Karpas-422 (cell line): ENCODE measurements at regions not wholly inside any gene's neighbourhood (a gene's known extent, or its start where the extent isn't known, plus 50 kb on each side); places are given as distances from the start of the nearest gene placed in this dataset.
A peak's percentile ranks its signal among the peaks of the same experiment; 100 is the strongest.
"Not testable (repeated sequence)": the region's sequence is repeated elsewhere in the genome, so short reads cannot be mapped to it uniquely, and the experiment has no call there.

ENCODE experiments used
- DNase-seq: peaks from one replicate; pipeline ENCODE4 v3.0.0-alpha.2; 2015
- H2AFZ ChIP-seq: fragments of 200-600 bp; sonication (generic); 2 replicates; pipeline ENCODE4 v1.6.1; 2014; ENCODE audit warnings: antibody characterized with exemption, low read length, mixed read lengths
- H3K27ac ChIP-seq: fragments of 200-600 bp; sonication (generic); 2 replicates; pipeline ENCODE4 v1.5.1; 2014; ENCODE audit warnings: mild to moderate bottlenecking, low read length, moderate library complexity
- H3K27me3 ChIP-seq: fragments of 200-600 bp; sonication (generic); 2 replicates; pipeline ENCODE4 v1.6.1; 2014; ENCODE audit warnings: low read length, mixed read lengths
- H3K36me3 ChIP-seq: fragments of 200-600 bp; sonication (generic); 2 replicates; pipeline ENCODE4 v1.6.1; 2014; ENCODE audit warnings: low read length, mixed read lengths; ENCODE audit not compliant: insufficient read depth
- H3K4me1 ChIP-seq: fragments of 200-600 bp; sonication (generic); 2 replicates; pipeline ENCODE4 v1.6.1; 2014; ENCODE audit warnings: mild to moderate bottlenecking, low read length, mixed read lengths
- H3K4me2 ChIP-seq: fragments of 200-600 bp; sonication (generic); 2 replicates; pipeline ENCODE4 v1.6.1; 2014; ENCODE audit warnings: low read length, low read depth, mild to moderate bottlenecking; ENCODE audit not compliant: poor library complexity, severe bottlenecking
- H3K4me3 ChIP-seq: fragments of 200-600 bp; sonication (generic); 2 replicates; pipeline ENCODE4 v1.5.1; 2014; ENCODE audit warnings: mild to moderate bottlenecking, antibody characterized with exemption, low read length, mixed read lengths
- H3K79me2 ChIP-seq: fragments of 200-600 bp; sonication (generic); 2 replicates; pipeline ENCODE4 v1.6.1; 2014; ENCODE audit warnings: mild to moderate bottlenecking, low read length, mixed read lengths
- H3K9ac ChIP-seq: fragments of 200-600 bp; sonication (generic); 2 replicates; pipeline ENCODE4 v1.6.0; 2014; ENCODE audit warnings: low read length
- H3K9me2 ChIP-seq: fragments of 200-600 bp; sonication (generic), shearing (Covaris generic); replicated peaks from 2 replicates; pipeline ENCODE4 v1.6.0; 2014; ENCODE audit warnings: mild to moderate bottlenecking, low read length, moderate library complexity; ENCODE audit not compliant: insufficient read depth
- H3K9me3 ChIP-seq: fragments of 300-700, 200-600 bp; sonication (generic); 2 replicates; pipeline ENCODE4 v1.6.1; 2014; ENCODE audit warnings: low read length, mixed read lengths
- H4K20me1 ChIP-seq: fragments of 200-600 bp; sonication (generic); 2 replicates; pipeline ENCODE4 v1.6.1; 2014; ENCODE audit warnings: mild to moderate bottlenecking, antibody characterized with exemption, low read length, low read depth; ENCODE audit not compliant: insufficient read depth

DNA sequence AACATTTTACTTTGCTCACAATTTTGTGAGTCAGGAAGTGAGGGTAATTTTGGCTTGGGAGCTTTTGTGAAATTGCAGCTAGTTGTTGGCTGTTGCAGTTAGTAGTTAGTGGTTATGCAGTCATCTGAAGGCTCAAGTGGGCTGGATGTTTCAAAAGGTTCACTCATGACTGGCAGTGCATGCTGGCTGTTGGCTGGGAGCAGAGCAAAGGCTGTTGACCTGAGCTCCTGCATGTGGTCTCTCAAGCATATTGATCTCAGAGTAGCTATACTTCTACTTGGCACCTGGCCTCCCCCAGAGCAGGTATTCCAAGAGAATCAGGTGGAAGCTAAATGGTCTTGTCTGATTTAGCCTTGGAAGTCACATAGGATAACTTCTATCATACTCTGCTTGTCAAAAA, 414.1 kb upstream of the STXBP6 start:
- Histone ChIP-seq H3K4me2 (no peak overlapping the region), H2AFZ (no peak overlapping the region), H3K4me1 (no peaks in the 10 kb centered on the region), H3K9me3 (peaks cover 79% of the 10 kb centered on the region), H3K27ac (no peak overlapping the region), H3K36me3 (no peaks in the 10 kb centered on the region), H3K27me3 (no peaks in the 10 kb centered on the region), H3K9me2 (no peaks in the 10 kb centered on the region), H3K4me3 (no peak overlapping the region), H4K20me1 (no peaks in the 10 kb centered on the region), H3K9ac (no peak overlapping the region), H3K79me2 (no peaks in the 10 kb centered on the region)
- no peak for DNase-seq

DNA sequence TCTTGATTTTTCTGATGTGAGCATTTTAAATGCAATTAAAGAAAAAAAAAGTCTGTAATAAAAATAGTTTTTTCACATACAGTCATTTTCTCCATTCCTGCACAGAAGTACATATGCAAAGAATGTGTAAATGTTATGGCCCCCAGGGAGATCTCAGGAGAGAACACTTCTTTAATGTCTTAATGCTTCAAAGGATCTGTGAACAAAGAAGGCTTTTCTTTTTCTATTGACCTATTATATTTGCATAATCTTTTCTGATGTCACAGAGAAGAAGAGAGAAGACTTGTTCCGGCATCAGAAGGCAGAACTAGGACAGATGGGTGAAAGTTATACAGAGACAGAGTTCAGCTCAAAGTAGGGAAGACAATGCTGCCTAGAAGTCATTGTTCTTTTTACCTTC, 413.5 kb upstream of the STXBP6 start:
- Histone ChIP-seq H3K79me2 (no peaks in the 10 kb centered on the region), H4K20me1 (no peaks in the 10 kb centered on the region), H3K27ac (no peak overlapping the region), H3K9me2 (no peaks in the 10 kb centered on the region), H3K36me3 (no peaks in the 10 kb centered on the region), H3K9me3 (peaks cover 76% of the 10 kb centered on the region), H3K4me2 (no peak overlapping the region), H3K9ac (no peak overlapping the region), H3K27me3 (no peaks in the 10 kb centered on the region), H3K4me1 (no peaks in the 10 kb centered on the region), H2AFZ (no peak overlapping the region), H3K4me3 (no peak overlapping the region)
- DNase-seq, result no peak

DNA sequence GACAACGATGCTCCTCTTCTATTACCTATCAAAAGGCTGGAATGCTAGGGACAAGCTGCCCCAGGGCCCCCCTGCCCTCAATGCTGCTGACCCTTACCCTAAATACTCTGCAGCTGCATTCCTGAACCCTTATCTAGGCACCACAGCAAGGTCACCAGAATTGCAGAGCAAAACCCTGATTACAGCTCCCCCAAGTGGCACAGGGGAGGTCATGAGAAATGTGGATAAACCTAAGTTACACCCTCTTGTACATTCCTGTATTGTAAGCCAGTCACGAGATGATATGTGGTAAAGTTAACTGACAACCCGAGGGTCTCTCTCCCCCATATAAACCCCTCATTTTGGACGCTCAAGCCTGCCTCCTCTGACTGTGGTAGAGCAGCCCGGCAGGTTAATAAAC, 411.8 kb upstream of the STXBP6 start:
- H2AFZ ChIP-seq, result no peak overlapping the region
- no peaks in the 10 kb centered on the region for H3K36me3 ChIP-seq
- no peak overlapping the region for H3K4me2 ChIP-seq
- H4K20me1 ChIP-seq, result no peaks in the 10 kb centered on the region
- no peaks in the 10 kb centered on the region for H3K27me3 ChIP-seq
- no peaks in the 10 kb centered on the region for H3K4me1 ChIP-seq
- DNase-seq, result no peak
- H3K27ac ChIP-seq, result no peak overlapping the region
- peaks cover 70% of the 10 kb centered on the region for H3K9me3 ChIP-seq
- no peaks in the 10 kb centered on the region for H3K79me2 ChIP-seq
- no peak overlapping the region; the same call in 1 of the 2 replicates for H3K4me3 ChIP-seq
- H3K9me2 ChIP-seq, result no peaks in the 10 kb centered on the region
- H3K9ac ChIP-seq, result no peak overlapping the region

DNA sequence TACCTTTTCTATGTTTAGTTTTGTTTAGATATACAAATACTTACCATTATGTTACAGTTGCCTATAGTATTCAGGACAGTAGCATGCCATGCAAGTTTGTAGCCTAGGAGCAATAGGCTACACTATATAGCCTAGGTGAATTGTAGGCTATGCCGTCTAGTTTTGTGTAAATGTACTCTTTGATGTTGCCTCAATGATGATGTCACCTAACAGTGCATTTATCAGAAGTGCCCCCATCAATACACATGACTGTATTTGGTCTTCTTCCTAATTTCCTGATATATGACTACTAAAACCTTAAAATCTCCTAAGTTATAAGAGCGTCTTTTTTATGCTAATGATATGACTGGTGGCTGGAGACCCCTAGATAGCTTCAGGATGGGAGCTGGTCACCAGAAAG, 394.4 kb upstream of the STXBP6 start:
- Histone ChIP-seq H3K4me2 (no peak overlapping the region), H2AFZ (no peak overlapping the region)
- DNase-seq, result no peak

DNA sequence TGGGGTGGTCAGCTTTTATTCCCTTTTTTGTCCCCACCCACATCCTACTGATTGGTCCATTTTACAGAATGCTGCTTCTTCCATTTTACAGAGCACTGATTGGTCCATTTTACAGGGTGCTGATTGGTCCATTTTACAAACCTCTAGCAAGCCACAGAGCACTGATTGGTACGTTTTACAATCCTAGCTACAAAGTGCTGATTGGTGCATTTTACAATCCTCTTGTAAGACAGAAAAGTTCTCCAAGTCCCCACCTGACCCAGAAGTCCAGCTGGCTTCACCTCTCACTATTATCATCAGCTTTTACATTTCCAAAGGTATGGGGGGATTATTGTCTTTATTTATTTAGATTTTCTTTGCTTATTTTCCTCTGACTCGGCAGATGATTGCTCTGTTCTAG, 390.4 kb upstream of the STXBP6 start:
- H3K9me2 ChIP-seq, H3K27me3 ChIP-seq, H3K79me2 ChIP-seq, H3K4me1 ChIP-seq, H2AFZ ChIP-seq, H3K4me2 ChIP-seq, H3K4me3 ChIP-seq, H3K27ac ChIP-seq, H4K20me1 ChIP-seq, H3K36me3 ChIP-seq, H3K9ac ChIP-seq, DNase-seq: not testable (repeated sequence)
- peaks cover 81% of the 10 kb centered on the region for H3K9me3 ChIP-seq

More for the DNA sequence above, 394.4 kb upstream of the STXBP6 start:
- H3K9ac ChIP-seq, result no peak overlapping the region
- no peaks in the 10 kb centered on the region for H3K9me2 ChIP-seq
- no peak overlapping the region for H3K27ac ChIP-seq
- no peaks in the 10 kb centered on the region for H4K20me1 ChIP-seq
- H3K9me3 ChIP-seq, result peaks cover 72% of the 10 kb centered on the region
- H3K27me3 ChIP-seq, result no peaks in the 10 kb centered on the region
- H3K79me2 ChIP-seq, result no peaks in the 10 kb centered on the region
- no peaks in the 10 kb centered on the region for H3K36me3 ChIP-seq
- H3K4me3 ChIP-seq, result no peak overlapping the region
- no peaks in the 10 kb centered on the region for H3K4me1 ChIP-seq

DNA sequence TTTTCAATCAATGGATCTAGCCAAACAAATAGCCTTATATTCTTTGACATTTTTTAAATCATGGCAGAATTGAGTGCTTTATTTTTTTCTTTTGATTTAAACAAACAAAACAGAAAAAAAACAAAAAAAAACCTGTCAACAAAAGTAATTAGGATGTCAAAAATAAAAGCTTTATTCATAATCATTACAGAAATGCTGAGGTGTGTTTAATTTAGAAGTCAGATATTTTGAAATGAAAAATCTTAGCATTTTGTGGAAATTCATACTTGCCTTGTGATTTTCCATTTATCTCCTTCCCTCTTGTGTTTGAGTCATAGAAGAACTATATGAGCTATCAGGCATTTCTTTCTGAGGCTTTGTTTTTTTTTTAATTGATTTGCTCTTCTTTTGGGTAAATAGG, 387.0 kb upstream of the STXBP6 start:
- no peaks in the 10 kb centered on the region for H3K36me3 ChIP-seq
- peaks cover 60% of the 10 kb centered on the region for H3K9me3 ChIP-seq
- no peak overlapping the region for H2AFZ ChIP-seq
- H3K9me2 ChIP-seq, result no peaks in the 10 kb centered on the region
- no peaks in the 10 kb centered on the region for H3K27me3 ChIP-seq
- H3K4me1 ChIP-seq, result no peaks in the 10 kb centered on the region
- H3K4me2 ChIP-seq, result no peak overlapping the region
- H4K20me1 ChIP-seq, result no peaks in the 10 kb centered on the region
- DNase-seq, result no peak
- H3K27ac ChIP-seq, result no peak overlapping the region
- no peaks in the 10 kb centered on the region for H3K79me2 ChIP-seq
- H3K4me3 ChIP-seq, result no peak overlapping the region
- H3K9ac ChIP-seq, result no peak overlapping the region

DNA sequence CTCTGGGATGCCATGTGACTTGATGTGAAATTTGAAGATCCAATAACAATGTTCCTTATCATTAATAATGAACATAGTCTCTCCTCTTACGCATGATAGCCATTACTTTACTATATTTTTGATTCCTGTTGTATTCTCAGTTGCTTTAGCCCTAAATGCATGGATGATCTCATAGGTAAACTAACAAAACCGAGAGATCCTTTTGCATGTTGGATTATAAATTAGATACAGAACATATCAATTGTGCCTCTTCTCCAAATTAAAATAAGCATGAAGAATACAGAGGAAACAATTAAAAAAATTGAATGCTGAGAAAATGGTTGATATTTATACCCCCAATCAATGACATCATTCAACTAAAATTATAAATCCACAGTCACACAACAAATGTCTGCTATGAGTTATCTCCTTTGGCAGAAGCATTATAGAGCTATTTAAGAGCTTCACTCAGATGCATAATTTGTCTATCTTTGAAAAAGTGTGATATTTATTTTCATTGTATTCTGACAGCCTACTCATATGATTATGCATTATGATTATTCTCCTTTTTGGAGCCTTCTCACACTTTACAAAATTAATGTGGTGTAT, 386.4 kb upstream of the STXBP6 start:
- H3K9me2 ChIP-seq, result no peaks in the 10 kb centered on the region
- no peak for DNase-seq

DNA sequence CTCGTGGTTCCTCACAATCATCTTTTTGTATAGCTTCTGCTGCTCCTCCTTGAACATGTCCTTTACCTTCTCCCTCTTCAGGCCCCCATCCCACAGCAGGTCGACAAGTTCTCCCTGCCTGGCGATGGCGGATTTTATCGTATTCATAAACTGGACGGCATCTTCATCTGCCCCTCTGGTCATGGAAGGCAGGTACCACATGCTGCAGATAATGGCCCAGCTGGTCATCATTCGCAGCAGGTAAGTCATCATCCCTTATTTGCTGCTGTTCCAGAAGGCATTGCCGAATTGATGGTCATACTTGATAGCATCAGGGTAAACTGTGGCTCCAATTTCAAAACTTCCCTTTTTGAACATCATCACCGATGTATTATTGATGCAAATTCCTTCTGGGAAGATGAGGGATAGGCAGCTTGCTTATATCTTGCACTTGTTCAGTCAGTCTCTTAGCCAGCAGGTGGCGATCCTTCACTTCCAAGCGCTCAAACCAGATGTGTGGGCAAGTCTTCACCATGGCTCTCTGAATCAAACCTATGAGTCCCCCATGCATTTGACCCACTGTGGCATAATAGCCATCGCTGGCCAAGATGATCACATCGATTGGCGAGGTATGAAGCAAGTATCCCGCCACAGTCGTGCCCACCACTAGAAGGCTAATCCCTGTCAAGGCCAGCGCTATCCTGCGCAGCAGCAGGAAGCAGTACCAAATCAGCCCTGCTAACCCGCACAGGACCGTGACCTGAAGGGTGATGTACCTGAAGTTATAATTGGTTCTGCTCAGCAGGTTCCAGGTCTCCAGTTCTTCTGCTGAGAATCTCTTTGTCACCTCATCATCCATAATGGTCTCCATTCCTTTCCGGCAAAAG, 381.5 kb upstream of the STXBP6 start:
- no peaks in the 10 kb centered on the region for H3K27me3 ChIP-seq
- no peak overlapping the region for H3K4me2 ChIP-seq
- H4K20me1 ChIP-seq, result no peaks in the 10 kb centered on the region
- H3K9me2 ChIP-seq, result no peaks in the 10 kb centered on the region
- H3K4me1 ChIP-seq, result no peaks in the 10 kb centered on the region
- peaks cover 46% of the 10 kb centered on the region for H3K9me3 ChIP-seq
- peak; percentile 66 for DNase-seq
- H3K79me2 ChIP-seq, result no peaks in the 10 kb centered on the region
- no peak overlapping the region for H3K9ac ChIP-seq
- H2AFZ ChIP-seq, result no peak overlapping the region
- no peak overlapping the region for H3K27ac ChIP-seq
- H3K36me3 ChIP-seq, result no peaks in the 10 kb centered on the region
- no peak overlapping the region for H3K4me3 ChIP-seq

More for the DNA sequence above, 386.4 kb upstream of the STXBP6 start:
- no peaks in the 10 kb centered on the region for H3K27me3 ChIP-seq
- no peak overlapping the region for H3K27ac ChIP-seq
- no peaks in the 10 kb centered on the region for H3K79me2 ChIP-seq
- peaks cover 59% of the 10 kb centered on the region for H3K9me3 ChIP-seq
- no peak overlapping the region for H3K9ac ChIP-seq
- H3K4me1 ChIP-seq, result no peaks in the 10 kb centered on the region
- no peak overlapping the region for H2AFZ ChIP-seq
- H3K4me3 ChIP-seq, result no peak overlapping the region
- no peaks in the 10 kb centered on the region for H4K20me1 ChIP-seq
- H3K4me2 ChIP-seq, result no peak overlapping the region
- H3K36me3 ChIP-seq, result no peaks in the 10 kb centered on the region
